LNCaP clone FGC (cell line): ENCODE measurements at regions not wholly inside any gene's neighbourhood (a gene's known extent, or its start where the extent isn't known, plus 50 kb on each side); places are given as distances from the start of the nearest gene placed in this dataset.

Source experiments
- DNase-seq: peaks from one replicate; pipeline ENCODE4 v3.0.0-alpha.2; 2011; ENCODE audit warnings: low read depth
- H3K4me3 ChIP-seq: 2 replicates; pipeline ENCODE4 v1.5.1; 2011; ENCODE audit warnings: mild to moderate bottlenecking, low read depth, low read length, control low read depth
- TF ChIP-seq, protein P1 (sequence below): IDR thresholded peaks from 2 replicates; pipeline ENCODE4 v1.5.1; 2012; ENCODE audit warnings: mild to moderate bottlenecking; ENCODE audit not compliant: control insufficient read depth, insufficient read depth; ENCODE audit errors: extremely low read depth

DNA sequence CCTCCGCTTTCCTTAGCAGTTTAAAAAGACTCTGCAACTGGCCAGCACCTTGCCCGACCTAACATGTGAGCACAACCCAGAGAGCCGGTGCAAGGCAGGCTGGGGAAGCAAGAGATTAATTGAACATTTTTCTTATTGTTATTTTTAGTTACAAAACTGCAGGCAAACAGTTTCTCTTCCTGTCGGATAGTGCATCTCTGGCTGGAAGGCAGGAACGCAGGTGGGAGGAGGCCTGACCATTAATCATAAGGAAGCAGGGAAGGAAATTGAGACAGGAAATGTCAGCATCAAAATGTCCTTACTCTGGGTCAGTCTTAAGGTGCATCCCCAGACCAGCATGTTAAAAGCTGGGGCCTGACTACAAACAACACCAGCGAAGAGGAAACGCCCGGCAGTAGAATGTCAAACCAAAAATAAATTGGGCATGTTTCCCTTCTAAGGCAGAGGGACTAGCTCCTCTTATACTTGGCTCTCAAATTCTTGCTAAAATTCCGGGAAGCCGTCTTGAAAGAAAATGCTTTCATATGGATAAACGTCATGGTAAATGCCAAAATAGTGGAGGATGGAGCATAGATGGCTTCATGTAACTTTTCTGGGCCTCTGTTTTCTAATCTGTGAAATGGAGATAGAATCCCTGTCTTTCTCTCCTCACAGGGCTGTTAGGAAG, 226.8 kb downstream of the RAP2A start:
- TF ChIP-seq, protein P1, sequence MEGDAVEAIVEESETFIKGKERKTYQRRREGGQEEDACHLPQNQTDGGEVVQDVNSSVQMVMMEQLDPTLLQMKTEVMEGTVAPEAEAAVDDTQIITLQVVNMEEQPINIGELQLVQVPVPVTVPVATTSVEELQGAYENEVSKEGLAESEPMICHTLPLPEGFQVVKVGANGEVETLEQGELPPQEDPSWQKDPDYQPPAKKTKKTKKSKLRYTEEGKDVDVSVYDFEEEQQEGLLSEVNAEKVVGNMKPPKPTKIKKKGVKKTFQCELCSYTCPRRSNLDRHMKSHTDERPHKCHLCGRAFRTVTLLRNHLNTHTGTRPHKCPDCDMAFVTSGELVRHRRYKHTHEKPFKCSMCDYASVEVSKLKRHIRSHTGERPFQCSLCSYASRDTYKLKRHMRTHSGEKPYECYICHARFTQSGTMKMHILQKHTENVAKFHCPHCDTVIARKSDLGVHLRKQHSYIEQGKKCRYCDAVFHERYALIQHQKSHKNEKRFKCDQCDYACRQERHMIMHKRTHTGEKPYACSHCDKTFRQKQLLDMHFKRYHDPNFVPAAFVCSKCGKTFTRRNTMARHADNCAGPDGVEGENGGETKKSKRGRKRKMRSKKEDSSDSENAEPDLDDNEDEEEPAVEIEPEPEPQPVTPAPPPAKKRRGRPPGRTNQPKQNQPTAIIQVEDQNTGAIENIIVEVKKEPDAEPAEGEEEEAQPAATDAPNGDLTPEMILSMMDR: no peak
- no peak for DNase-seq
- no peak overlapping the region for H3K4me3 ChIP-seq

DNA sequence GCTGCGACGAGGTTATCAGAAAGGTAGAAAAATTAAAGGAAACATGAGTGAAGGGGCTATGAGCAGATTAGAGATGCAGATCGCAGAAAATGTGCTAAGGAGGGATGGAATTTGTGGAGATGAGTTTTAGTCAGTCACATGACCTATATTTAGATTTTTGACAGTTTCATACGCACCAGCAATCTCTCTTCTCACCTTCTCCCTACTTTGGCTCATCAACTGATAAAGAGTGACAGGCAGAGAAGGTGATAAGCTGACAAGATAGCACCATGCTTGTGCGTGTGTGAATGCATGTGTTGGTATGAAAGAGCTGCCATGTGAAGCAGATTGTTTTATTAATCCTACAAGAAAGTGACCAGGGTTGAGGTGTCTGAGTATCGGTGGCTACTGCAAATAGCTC, 252.6 kb downstream of the RAP2A start:
- H3K4me3 ChIP-seq: no peak overlapping the region
- DNase-seq: no peak
- TF ChIP-seq, protein P1: no peak

DNA sequence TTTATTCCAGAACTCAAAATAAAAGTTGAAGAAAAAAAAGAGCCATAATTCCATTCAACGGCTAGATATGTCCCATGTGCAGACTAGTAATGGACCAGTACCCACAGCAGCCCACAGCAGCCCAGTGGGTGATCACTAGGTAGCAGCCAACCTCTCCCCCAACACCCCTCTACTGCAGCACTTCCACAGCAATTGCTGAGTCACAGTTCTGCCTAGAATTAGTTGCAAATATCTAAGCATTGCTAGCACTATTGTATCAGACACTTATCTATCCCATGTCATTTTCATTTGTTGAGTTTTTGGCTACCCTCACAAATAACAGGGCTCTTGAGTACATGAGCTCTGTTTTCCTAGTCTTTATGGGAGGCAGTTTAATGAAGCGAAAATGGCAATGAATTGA, 258.7 kb downstream of the RAP2A start:
- TF ChIP-seq, protein P1: no peak
- DNase-seq: no peak
- no peak overlapping the region for H3K4me3 ChIP-seq

DNA sequence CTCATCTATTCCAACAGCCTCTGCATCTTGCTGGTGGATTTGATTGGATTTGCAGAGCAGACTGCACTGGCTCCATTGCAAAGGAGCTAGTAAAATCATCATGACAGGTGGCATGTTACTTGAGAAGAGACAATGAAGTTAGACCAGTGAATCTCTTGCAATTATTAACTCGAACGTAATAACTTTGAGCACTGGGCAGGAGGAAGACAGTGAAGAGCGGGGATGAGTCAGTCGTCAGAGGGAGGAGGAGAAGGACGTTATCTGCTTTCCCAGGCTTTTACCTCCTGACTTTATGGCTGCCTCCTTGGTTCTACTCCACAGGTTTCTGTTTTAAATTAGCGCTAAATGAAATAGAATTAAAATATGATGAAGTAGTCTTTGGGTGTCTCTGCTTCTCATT, 257.8 kb upstream of the IPO5 start:
- no peak for DNase-seq
- TF ChIP-seq, protein P1: no peak
- no peak overlapping the region for H3K4me3 ChIP-seq

DNA sequence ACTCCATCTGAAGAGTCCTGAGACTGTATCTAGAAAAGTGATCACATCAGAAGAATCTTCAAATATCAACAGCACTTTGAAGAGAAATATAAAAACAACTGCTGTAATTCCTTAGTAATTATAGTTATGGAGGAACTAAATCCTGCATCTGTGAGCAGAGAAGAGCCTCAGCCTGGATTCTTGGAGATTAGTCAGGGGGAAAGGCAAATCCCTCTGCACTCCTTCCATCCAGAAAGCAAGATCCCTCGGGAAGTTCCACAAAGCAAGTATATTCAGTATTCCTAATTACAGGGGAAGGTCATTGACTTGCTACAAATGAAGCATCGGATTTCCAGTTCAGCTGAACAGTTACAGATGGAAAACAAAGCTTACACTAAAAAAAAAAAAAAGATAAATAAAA, 256.6 kb upstream of the IPO5 start:
- no peak overlapping the region for H3K4me3 ChIP-seq
- no peak for DNase-seq
- TF ChIP-seq, protein P1: no peak

DNA sequence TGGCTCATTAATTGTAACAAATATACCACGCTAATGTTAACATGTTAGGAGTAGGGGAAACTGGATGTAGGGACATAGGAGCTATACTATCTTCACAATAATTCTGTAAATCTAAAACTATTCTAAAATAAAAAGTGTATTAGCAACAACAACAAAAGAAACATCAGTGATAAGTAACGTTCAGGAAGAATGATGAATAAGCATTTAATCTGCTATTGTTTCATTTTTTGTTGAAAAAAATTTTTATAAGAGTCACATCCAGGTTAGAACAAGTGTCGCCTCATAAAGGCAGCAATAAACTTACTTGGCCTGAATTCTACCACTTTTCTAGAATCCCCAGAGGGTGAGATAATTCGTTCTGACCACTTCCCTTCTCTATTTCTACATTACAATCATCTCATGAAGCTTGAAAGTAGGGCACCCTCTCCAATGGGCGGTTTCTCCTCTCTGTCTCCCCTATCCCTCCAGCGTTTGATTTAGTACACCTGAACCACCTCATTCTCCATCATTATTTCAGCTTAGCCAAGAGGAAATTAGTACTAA, 253.1 kb upstream of the IPO5 start:
- DNase-seq: no peak
- TF ChIP-seq, protein P1: no peak
- H3K4me3 ChIP-seq: no peak overlapping the region

DNA sequence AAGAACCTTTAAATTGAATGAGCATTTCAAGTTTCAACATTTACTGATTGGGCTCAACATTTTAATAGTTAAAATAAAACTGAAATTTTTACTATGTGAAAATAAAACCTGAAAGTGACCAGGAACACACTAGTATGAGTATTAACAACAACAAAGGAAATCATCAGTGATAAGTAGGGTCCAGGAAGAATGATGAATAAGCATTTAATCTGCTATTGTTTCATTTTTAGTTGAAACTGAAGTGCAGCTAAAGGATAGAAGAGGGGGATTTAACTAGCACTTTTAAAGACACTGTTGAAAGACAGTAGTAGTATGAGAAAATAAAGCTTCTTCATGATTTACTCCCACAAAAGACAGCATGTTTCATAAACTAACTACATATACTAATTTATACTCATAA, 250.9 kb upstream of the IPO5 start:
- DNase-seq: no peak
- no peak overlapping the region for H3K4me3 ChIP-seq
- TF ChIP-seq, protein P1: no peak
